ENCODE measurements at regions not wholly inside any gene's neighbourhood (a gene's known extent, or its start where the extent isn't known, plus 50 kb on each side); places are given as distances from the start of the nearest gene placed in this dataset.
"Not testable (repeated sequence)": the region's sequence is repeated elsewhere in the genome, so short reads cannot be mapped to it uniquely, and the experiment has no call there.

- no peak for DNase-seq
These were observed 259.0 kb upstream of the PCDH7 start for GRCh38 chr4:30461218-30461617.

- no peak for DNase-seq
These were observed 257.6 kb upstream of the PCDH7 start for GRCh38 chr4:30462445-30463090.

- no peak for DNase-seq
These were observed 248.3 kb upstream of the PCDH7 start for GRCh38 chr4:30471861-30472260.

- no peak for DNase-seq
These were observed 246.9 kb upstream of the PCDH7 start for GRCh38 chr4:30473225-30473624.

GRCh38 chr4:30495251-30495650 lies 224.9 kb upstream of the PCDH7 start:
- no peak for DNase-seq

- DNase-seq, result no peak
These were observed 224.4 kb upstream of the PCDH7 start for GRCh38 chr4:30495651-30496310.

GRCh38 chr4:30511751-30512150 lies 208.4 kb upstream of the PCDH7 start:
- DNase-seq, result no peak

GRCh38 chr4:30518211-30518610 lies 202.0 kb upstream of the PCDH7 start:
- no peak for DNase-seq

- no peak for DNase-seq
These were observed 194.4 kb upstream of the PCDH7 start for GRCh38 chr4:30525662-30526315.

GRCh38 chr4:30535255-30535654 lies 184.9 kb upstream of the PCDH7 start:
- DNase-seq, result no peak

GRCh38 chr4:30536231-30536630 lies 183.9 kb upstream of the PCDH7 start:
- DNase-seq, result no peak

GRCh38 chr4:30537456-30537855 lies 182.7 kb upstream of the PCDH7 start:
- no peak for DNase-seq

- DNase-seq, result no peak
These were observed 181.4 kb upstream of the PCDH7 start for GRCh38 chr4:30538794-30539193.

- DNase-seq, result no peak
These were observed 177.1 kb upstream of the PCDH7 start for GRCh38 chr4:30543057-30543456.

GRCh38 chr4:30553151-30553550 lies 167.0 kb upstream of the PCDH7 start:
- DNase-seq, result no peak

GRCh38 chr4:30553706-30554105 lies 166.5 kb upstream of the PCDH7 start:
- DNase-seq, result no peak

- no peak for DNase-seq
These were observed 164.4 kb upstream of the PCDH7 start for GRCh38 chr4:30555775-30556174.

- no peak for DNase-seq
These were observed 160.7 kb upstream of the PCDH7 start for GRCh38 chr4:30559481-30559880.

GRCh38 chr4:30586850-30587249 lies 133.3 kb upstream of the PCDH7 start:
- DNase-seq, result no peak

- not testable (repeated sequence) for DNase-seq
These were observed 130.5 kb upstream of the PCDH7 start for GRCh38 chr4:30589669-30590068.

- no peak for DNase-seq
These were observed 119.7 kb upstream of the PCDH7 start for GRCh38 chr4:30600246-30601017.

- no peak for DNase-seq
These were observed 118.9 kb upstream of the PCDH7 start for GRCh38 chr4:30601070-30601865.
